HG03565 (cell line): ENCODE measurements at regions not wholly inside any gene's neighbourhood (a gene's known extent, or its start where the extent isn't known, plus 50 kb on each side); places are given as distances from the start of the nearest gene placed in this dataset.

Source experiments
- ATAC-seq: cut with Tn5 transposase; IDR thresholded peaks from one replicate; pipeline ENCODE4 v1.9.1; 2021; ENCODE audit warnings: mild to moderate bottlenecking, moderate library complexity; ENCODE audit not compliant: unreplicated experiment

- no peak for ATAC-seq
Observed at GRCh38 chr22:47591709-47592108, 829.3 kb downstream of the TBC1D22A start.

- no peak for ATAC-seq
Observed at GRCh38 chr22:47591016-47591415, 828.6 kb downstream of the TBC1D22A start.

GRCh38 chr22:47589271-47590250 is 827.1 kb downstream of the TBC1D22A start:
- ATAC-seq: no peak

GRCh38 chr22:47588578-47588960 is 826.1 kb downstream of the TBC1D22A start:
- no peak for ATAC-seq

GRCh38 chr22:47587861-47588577 is 825.6 kb downstream of the TBC1D22A start:
- ATAC-seq: no peak

GRCh38 chr22:47587361-47587760 is 824.9 kb downstream of the TBC1D22A start:
- no peak for ATAC-seq

- no peak for ATAC-seq
Observed at GRCh38 chr22:47586946-47587345, 824.5 kb downstream of the TBC1D22A start.

GRCh38 chr22:47586038-47586437 is 823.6 kb downstream of the TBC1D22A start:
- no peak for ATAC-seq

GRCh38 chr22:47583959-47584562 is 821.6 kb downstream of the TBC1D22A start:
- ATAC-seq: no peak

- ATAC-seq: no peak
Observed at GRCh38 chr22:47582067-47582466, 819.6 kb downstream of the TBC1D22A start.

- ATAC-seq: no peak
Observed at GRCh38 chr22:47580121-47580520, 817.7 kb downstream of the TBC1D22A start.

GRCh38 chr22:47576908-47577307 is 814.5 kb downstream of the TBC1D22A start:
- no peak for ATAC-seq

GRCh38 chr22:47575291-47575690 is 812.8 kb downstream of the TBC1D22A start:
- no peak for ATAC-seq

GRCh38 chr22:47574556-47574955 is 812.1 kb downstream of the TBC1D22A start:
- ATAC-seq: no peak

- ATAC-seq: no peak
Observed at GRCh38 chr22:47573141-47573540, 810.7 kb downstream of the TBC1D22A start.

- ATAC-seq: no peak
Observed at GRCh38 chr22:47572443-47572842, 810.0 kb downstream of the TBC1D22A start.

- ATAC-seq: no peak
Observed at GRCh38 chr22:47571616-47572015, 809.2 kb downstream of the TBC1D22A start.

GRCh38 chr22:47570851-47571250 is 808.4 kb downstream of the TBC1D22A start:
- no peak for ATAC-seq

GRCh38 chr22:47570300-47570685 is 807.8 kb downstream of the TBC1D22A start:
- ATAC-seq: no peak

- no peak for ATAC-seq
Observed at GRCh38 chr22:47569389-47570299, 807.2 kb downstream of the TBC1D22A start.
